LHCN-M2 (cell line): ENCODE measurements at regions not wholly inside any gene's neighbourhood (a gene's known extent, or its start where the extent isn't known, plus 50 kb on each side); places are given as distances from the start of the nearest gene placed in this dataset.

ENCODE experiments used
- DNase-seq: peaks from one replicate; pipeline ENCODE4 v3.0.0-alpha.2; 2012; ENCODE audit warnings: low read depth

DNA sequence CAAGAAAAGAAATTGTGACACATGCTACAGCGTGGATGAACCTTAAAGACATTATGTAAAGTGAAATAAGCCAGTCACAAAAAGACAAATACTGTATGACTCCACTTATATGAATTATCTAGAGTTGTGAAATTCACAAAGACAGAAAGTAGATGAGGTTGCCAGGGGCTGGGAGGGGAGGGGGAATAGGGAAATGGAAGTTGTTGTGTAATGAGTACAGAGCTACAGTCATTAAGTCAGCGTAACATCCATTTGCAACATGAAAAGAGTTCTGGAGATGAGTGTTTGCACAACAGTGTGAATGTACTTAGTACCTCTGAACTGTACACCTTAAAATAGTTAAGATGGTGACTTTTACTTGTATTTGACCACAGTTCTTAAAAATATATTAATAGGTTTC lies 112.1 kb upstream of the CDK1 start:
- no peak for DNase-seq

DNA sequence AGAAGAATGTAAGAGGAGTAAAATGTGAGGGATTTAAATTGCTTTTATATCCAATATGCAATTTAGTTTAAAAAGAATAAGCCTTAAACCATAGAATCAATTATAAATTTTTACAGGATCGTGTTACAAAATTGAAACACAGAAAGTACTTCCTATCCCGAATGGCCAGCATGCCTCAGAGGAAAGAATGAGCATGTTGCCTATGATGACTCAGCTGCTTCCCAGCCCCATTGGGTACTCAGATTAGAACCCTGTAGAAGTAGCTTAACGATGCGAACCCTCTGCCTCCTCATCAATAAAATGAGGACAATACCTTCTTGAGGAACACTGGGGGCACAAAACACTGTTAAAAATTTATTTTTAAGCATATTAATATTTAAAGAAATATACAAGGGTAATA lies 113.4 kb upstream of the CDK1 start:
- peak; percentile 37 for DNase-seq

DNA sequence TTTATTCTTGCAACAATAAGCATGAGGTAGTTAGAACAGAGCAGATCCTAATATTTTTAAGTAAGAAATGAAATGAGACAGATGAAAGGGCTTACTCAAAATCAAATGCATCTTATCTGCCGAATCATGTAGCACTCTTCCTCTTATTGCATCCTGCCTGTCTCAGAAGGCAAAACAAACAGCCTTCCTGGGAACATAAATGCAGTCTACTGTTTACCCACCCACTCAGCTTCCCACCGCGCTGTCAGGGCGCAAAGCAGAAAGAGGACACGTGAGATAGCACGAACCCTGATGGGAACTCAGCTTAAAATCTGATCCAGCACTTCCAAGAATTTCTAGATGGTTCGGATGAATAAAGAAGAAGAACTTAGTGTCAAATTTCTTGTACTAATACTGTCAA lies 114.4 kb upstream of the CDK1 start:
- no peak for DNase-seq

DNA sequence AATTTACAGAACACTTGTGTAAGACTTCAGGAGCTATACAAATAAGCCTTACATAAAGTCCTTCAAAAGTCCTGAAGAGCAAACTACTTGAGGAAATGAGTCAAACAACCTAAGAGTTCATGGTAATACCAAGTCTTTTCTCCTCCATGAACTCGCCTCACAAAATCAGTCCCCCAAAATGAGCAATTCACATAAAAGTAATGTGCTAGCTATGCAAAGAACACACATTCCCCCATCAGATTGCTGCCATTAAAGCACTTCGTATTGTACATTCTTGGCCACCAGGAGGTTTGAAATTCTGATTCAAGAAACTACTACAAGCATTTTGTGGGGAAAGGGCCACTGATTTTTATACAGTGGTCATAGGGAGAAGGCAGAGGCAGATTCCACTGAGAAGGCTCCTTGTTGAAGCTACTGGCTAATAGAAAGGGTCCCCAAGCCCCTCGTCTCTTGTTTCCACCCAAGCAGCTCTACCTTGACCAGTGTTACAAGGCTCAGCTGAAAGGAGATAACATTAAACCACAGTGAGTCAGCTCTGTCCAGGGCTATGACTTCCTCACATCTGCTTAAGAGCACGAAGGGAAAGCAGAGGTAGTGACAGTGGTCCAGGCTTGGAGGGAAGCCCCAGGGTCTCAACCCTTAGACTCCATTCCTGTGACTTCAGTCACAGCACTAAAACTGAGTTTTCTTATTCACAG lies 115.2 kb upstream of the CDK1 start:
- peak; percentile 37 for DNase-seq

DNA sequence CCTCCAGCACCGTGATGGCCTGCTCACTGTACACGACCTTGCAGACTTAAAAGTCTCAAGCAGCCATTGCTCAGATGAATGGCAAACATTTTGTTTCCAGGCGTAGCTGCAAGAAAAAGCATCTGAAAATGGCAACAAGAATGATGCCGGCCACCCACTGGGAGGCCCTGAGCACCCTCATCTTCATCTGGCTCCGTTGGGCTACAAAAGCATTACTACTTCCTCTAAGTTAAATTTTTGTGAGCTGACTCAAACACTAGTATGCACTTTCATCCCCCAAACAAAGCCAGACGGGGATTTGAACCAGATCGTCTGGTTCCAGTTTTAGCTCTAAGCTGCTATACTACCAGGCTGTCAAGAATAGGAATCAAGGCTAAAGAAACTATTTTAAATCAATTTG lies 116.6 kb upstream of the CDK1 start:
- DNase-seq, result peak; percentile 67

DNA sequence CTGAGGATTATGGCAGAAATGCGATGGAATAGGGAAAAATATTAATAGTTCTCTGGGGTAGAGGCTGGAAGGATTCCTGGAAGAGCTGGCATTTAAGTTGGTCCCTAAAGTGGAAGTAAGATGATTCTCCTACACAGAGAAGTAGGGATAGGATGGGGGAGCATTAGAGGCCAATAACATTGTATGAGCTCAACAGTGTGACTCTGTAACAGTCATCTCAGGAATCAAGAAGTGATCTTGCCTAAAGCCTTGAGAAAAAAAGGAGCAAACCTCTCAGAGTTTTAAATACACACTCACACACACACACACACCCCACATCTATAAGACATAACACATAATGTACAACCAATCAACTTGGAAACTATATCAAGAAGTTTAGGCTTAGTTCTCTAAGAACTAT lies 117.7 kb upstream of the CDK1 start:
- no peak for DNase-seq

DNA sequence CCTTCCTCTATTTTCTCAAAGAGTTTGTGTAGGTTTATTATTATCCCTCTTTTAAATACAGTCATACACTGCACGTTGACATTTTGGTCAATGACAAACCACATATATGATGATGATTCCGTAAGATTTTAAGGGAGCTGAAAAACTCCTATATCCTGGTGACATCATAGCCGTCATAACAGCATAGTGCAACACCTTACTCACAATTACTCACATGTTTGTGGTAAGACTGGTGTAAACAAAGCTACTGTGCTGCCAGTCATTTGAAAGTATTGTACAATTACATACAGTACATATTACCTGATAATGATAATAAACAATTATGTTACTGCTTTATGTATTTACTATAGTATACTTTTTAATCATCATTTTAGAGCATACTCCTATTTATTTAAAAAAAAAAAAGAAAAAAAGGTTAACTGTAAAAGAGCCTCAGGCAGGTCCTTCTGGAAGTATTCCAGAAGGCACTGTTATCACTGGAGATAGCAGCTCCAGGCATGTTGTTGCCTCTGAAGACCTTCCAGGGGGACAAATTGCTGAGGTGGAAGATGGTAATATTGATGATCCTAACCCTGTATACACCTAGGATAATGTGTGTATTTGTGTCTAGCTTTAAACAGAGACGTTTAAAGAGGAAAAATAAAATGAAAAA lies 123.3 kb upstream of the CDK1 start:
- DNase-seq, result peak; percentile 31

DNA sequence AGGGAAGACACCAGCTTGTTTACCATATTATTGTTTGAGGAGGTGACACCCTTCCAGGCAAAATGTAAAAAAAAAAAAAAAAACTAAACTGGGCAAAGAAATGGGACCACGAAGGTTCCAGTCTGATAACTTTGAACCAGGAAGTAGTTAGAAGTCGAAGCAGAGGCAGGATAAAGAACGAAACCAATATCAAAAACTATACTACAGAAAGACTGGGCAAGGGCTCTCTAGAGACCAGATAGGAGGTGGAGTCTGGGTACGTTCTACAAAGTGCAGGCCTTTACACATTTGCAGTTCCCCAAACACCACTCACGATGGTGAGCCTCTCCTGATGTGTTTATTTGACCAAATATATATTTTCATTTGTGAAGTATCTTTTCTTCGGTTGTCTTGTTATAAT lies 125.7 kb upstream of the CDK1 start:
- DNase-seq, result no peak

DNA sequence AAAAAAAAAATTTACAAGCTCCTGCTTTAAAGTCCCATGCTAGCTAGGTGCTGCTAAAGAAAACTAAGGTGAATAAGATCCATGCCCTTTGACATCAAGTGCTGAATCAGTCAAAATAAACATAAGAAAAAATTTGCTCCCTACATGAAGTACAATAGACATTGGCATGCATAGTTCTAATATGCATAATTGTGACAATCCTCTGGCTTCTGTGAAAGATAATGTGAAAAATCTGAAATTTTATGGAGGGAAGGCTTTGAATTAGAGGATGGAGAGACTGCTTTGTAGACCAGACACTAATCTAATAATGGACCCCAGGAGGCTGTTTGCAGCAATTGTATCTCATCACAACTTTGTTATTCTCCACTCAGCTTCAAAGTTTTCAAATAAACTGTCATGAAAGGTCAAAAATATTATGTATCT lies 127.9 kb upstream of the CDK1 start:
- DNase-seq, result no peak

DNA sequence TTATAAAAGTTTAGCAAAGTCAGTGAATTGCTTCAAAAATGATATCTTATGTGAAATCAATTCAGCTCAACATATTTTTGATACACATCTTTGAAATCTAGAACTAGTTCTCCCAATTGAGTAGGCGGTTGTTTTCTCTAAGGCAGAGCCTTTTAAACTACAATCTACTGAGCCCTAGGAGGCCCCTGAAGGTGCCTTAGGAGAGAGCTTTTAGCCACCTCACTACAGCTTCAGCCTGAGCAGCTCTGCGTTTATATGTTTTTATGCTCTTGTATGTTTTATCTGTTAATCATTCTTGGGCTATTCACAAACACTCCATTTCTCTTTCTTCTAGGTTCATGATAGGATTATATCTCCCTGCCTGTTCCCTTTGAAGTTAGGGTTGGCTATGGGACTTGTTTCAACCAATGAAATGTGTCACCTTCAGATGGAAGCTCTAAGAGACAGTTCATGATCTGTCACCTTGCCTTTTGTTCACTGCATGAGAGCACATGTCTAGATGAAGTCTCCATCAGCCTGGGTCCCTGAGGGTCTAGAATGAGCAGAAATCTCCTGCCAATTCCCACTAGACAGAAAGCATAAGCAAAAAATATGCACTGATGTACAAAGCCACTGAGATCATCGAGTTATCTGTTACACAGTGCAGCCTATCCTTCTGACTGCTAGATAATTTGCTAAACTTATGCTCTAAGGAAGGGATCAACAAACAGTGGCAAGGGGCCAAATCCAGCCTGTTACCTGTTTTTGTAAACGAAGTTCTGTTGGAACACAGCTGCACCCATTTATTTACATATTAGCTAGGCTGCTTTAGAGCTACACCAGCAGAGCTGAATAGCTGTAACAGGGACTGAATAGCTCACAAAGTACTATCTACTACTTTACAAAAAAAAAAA lies 128.5 kb upstream of the CDK1 start:
- no peak for DNase-seq

DNA sequence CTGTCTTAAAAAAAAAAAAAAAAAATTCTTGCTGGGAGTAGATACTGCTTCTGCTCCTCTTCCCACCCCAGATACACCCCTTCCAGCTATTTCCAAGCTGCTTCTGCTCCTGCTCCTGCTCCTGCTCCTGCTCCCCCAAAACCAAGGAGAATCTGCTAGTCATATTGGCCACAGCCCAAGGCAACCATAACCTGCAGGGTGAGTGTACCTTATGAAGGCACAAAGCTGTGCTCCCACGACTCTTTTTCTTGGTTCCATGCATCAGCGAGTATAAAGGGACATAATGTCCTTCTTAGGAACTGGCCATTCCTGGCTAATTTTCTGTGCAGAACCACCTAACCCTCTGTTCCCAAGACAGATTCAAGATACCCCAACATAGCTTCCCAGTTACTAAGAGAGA lies 129.5 kb upstream of the CDK1 start:
- no peak for DNase-seq

DNA sequence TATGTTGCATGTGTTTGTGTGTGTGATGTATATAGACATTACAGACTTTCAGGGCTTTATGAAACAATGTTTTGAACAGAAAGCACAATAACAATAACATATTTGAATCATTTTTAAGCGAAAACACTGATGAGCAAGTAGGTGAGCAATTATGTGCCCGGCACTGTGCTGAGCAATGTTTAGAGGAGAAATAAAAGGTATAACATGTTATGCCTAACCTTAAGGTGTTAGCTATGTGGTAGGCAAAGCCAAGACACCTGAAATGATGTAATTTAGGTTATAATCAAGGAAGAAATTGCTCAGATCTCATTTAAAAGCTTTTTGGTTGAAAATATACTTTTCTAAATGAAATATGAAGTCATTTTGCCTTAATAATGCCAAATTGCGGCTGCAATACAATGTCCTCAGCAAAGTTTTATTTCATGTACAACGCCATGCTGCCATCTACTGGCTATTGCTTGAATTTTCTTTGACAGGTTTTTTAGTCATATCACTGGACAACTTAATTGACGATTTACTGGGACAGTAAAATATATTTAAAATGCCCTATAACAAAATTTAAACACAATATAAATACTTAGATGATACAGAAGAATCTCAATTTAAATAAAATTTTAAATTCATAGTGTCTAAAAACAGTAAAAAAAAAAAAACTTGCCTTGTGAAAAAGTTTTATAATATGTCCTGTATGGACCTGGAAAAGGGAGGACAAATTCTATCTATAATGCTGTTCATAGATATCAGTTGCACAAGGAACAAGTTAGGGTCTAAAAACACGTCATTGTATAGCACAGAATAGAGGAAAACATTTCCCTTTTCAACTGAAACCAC lies 131.1 kb upstream of the CDK1 start:
- peak; percentile 60 for DNase-seq

DNA sequence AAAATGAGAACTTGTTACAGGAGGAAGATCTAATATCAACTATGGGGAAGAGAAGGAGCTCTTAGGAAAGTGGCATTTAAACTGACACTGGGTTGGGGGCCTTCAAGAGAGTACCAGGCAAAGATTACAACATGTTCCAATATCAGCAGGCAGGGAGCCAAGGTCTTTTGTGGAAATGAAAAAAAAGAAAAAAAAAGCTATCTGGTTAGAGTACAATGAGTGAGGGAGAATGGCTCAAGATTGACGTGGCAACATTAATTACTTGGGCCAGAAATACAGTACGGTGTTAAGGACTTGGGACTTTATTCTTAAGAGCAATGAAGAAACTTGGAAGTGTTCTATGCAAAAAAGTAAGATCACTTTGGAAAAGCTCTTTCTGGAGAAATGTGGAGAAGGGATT lies 132.3 kb upstream of the CDK1 start:
- DNase-seq, result no peak

DNA sequence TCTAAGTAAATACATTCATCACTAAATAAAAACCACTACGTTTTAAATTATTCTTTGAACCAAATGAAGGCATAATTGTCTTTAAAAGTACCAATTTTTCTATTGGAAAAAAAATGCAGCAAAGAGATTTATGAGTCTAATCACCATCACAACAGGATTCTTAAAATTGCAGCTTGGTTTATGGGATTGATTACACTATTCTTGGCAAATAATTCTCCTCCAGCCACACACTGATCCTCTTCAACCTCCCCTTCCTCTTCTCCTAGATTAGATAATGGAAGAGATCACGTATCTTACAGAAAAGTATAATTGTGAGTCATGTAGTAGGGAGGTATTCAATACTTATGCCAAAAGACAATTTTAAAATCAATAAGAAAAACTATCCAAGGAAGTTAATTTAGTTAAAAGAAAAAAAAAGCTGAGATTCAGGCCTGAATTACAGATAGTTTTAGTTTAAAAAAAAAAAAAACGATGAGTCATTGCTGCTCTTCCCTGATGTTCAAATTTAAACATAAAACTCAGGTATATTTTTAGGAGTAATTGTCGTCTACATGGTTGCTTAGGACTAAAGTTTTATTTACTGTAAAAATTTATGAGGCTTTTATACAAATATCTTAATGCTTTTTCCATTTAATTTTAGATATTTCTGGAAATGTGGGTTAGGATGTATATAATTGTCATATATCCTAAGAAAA lies 133.7 kb upstream of the CDK1 start:
- DNase-seq, result no peak

DNA sequence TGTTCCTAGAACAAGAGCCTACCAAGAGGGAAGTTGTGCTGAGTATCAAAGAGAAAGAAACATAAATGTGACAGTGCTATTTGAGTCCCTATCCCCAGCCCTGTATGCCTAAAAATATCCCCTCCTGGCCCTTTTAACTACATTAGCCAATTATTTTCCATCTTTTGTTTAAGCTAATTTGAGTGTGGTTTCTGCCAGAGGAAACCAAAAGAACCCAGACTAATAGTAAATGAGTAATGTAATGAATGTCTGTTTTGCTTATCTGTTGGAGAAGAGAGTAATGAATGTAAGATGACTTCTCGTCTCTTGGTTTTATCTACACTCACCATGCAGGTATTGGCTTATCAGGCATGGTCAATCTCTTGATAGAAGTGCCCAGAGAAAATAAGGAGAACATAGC lies 134.4 kb upstream of the CDK1 start:
- DNase-seq, result no peak

DNA sequence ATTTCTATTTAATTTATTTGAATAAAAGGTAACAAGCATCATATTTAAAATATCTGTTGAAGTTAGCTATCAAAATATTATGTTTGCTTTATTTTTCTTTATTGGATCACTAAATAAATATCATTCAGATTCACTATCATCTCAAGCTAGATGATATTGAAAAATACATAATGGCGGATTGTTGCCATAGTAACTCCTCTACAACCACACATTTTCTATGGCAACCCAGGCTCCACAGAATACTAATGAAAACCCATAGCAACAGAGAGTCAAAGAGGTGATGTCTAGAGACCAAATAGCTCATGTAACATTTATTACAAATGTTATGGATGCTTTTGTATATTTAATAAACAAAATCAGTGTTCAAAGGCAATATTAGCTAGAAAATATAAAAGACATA lies 148.9 kb upstream of the CDK1 start:
- no peak for DNase-seq

DNA sequence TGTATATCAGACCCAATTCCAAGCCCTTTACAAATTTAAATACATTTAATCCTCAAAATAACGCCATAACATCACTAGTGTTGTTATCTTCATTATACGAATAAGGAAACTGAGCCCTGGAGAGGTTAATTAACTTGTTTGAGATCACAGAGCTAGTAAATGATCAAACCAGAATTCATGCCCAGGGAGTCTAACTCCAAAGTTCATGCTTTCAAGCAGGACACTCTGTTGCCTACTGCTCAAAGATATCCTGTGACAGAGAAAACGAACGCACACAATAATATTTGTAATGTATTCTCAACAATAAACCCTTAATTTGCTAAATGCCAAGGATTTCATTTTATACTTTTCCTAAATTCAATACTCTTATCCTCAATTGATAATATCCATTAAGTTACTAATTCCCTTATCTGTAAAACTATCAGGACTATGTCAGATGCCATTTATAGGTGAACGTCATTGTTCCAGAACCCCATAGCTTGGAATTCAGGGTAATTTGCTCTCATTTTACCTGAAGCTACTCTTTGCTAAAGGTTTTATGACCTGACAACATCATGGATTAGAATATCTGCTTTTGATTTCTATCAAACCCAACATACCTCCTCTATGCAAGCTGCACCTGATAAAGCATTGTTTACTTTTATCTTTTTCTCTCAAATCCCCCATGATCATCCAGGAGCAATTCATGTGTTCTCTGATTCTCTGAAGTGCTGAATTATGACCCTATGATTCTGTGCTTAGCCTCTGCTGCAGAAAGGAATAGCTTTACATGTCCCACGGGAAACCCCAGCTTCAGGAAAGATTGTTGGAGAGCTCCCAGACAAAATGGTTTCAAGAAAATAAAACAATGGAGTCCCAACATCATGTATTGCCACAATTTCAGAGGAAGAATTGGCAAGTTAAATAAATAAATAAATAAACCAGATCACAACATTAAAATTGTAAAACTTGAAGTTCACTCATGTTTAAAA lies 150.2 kb upstream of the CDK1 start:
- DNase-seq, result peak; percentile 12

DNA sequence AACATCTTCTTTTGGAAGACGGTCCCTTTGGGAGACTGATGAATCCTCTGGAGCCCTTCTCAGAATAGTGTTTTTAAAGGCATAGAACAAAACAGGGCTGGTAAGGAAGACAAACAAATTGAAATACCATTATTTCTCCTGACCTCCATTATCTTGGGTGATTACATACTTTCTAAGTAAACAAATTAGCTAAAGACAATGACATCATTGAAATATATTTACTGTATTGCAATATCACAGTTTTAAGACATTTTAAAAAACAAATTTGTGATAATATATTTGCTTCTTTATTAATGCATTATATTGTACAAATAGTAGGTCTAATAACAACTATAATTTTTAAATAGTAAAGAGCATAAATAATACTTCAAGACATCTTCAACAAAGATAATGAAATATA lies 152.2 kb upstream of the CDK1 start:
- no peak for DNase-seq

DNA sequence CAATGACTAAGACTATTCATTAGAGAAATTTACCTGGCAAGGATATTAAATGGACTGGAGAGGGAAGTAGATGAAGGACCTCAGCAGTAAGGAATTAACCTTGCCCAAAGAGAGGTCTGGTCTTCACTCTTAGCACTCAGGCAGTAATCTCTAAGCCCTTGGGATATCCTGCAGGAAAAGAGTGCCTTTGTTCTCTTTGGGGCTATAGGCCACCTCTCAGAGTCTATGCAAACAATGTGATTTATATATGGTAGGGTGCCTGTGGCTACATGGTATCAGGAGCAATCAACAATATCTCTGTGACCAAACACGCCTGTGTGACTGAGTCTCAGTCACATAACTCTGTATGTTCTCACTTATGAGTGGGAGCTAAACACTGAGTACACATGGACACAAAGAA lies 154.7 kb upstream of the CDK1 start:
- no peak for DNase-seq

DNA sequence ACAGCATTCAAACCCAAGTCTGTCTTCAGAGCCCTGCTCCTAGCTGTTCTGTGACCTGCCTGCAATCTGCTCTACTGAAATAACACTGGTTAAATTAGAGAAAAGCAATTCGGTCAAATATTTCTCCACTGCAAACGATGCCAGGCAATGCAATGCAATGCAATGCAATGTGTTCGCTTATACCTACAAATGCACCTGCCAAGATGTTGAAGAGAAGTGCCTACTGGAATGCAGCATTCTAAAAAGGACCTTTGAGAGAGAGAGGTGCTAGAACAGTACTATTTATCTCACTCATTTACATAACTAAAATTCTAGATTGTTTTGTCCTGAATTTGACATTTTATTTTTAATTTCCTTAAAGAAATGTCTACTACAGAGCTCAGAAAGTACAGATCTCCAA lies 157.3 kb upstream of the CDK1 start:
- DNase-seq, result no peak
